OCI-LY1 (cell line): ENCODE measurements at regions not wholly inside any gene's neighbourhood (a gene's known extent, or its start where the extent isn't known, plus 50 kb on each side); places are given as distances from the start of the nearest gene placed in this dataset.

Experiments used
- EZH2 ChIP-seq: fragments of 200-600 bp; sonication (generic), shearing (Covaris generic); IDR thresholded peaks from 2 replicates; pipeline ENCODE4 v1.8.0; 2017; ENCODE audit warnings: borderline replicate concordance, mixed run types, mild to moderate bottlenecking, antibody characterized with exemption, low read length, moderate library complexity, mixed read lengths
- TF ChIP-seq, protein P1 (sequence below): fragments of 200-600 bp; sonication (generic), shearing (Covaris generic); IDR thresholded peaks from 2 replicates; pipeline ENCODE4 v1.5.1; 2017; ENCODE audit warnings: mild to moderate bottlenecking, antibody characterized with exemption, low read length, moderate library complexity, mixed read lengths

- TF ChIP-seq, protein P1, sequence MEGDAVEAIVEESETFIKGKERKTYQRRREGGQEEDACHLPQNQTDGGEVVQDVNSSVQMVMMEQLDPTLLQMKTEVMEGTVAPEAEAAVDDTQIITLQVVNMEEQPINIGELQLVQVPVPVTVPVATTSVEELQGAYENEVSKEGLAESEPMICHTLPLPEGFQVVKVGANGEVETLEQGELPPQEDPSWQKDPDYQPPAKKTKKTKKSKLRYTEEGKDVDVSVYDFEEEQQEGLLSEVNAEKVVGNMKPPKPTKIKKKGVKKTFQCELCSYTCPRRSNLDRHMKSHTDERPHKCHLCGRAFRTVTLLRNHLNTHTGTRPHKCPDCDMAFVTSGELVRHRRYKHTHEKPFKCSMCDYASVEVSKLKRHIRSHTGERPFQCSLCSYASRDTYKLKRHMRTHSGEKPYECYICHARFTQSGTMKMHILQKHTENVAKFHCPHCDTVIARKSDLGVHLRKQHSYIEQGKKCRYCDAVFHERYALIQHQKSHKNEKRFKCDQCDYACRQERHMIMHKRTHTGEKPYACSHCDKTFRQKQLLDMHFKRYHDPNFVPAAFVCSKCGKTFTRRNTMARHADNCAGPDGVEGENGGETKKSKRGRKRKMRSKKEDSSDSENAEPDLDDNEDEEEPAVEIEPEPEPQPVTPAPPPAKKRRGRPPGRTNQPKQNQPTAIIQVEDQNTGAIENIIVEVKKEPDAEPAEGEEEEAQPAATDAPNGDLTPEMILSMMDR, result no peak
- no peak for TF ChIP-seq EZH2
These were observed 367.9 kb downstream of the SOX9 start for GRCh38 chr17:72488555-72489271.
